ENCODE measurements at regions not wholly inside any gene's neighbourhood (a gene's known extent, or its start where the extent isn't known, plus 50 kb on each side); places are given as distances from the start of the nearest gene placed in this dataset.
"Not testable (repeated sequence)": the region's sequence is repeated elsewhere in the genome, so short reads cannot be mapped to it uniquely, and the experiment has no call there.

GRCh38 chrX:89393004-89393403 lies 528.7 kb upstream of the TGIF2LX start:
- not testable (repeated sequence) for TF ChIP-seq CTCF, EP300, POLR2A (IDR thresholded peaks at IDR 0.05)
